SU-DHL-6 (cell line): ENCODE measurements at regions not wholly inside any gene's neighbourhood (a gene's known extent, or its start where the extent isn't known, plus 50 kb on each side); places are given as distances from the start of the nearest gene placed in this dataset.

Experiments
- CTCF ChIP-seq: fragments of 200-600 bp; sonication (generic); IDR thresholded peaks from one replicate; pipeline ENCODE4 v1.5.1; 2017; ENCODE audit warnings: antibody characterized with exemption, mild to moderate bottlenecking, low read length, moderate library complexity; ENCODE audit not compliant: insufficient read depth, poor library complexity, severe bottlenecking
- EZH2phosphoT487 ChIP-seq: fragments of 200-600 bp; sonication (generic), shearing (Covaris generic); conservative IDR thresholded peaks from 2 replicates; pipeline ENCODE4 v1.6.1; 2018; ENCODE audit warnings: mild to moderate bottlenecking, antibody characterized with exemption, low read length, moderate library complexity, mixed read lengths

DNA sequence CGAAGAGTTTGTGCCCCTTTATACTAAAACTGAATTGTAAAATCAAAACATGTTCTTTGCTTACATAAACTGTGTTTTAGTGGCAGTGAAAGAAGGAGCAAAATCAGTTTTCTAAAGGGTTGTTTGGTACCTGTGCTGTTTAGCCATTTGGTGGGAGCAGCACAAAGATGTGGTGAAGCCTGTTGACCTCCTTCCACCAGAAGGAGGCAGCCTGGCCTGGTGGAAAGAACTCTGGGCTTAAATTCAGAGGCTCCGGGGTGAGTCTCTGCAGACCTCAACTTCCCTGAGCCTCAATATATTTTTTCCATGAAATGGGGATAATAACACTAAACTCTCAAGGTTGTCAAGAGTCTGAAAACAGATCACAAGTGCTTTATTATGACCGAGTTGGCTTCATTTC, 502.5 kb downstream of the VRK1 start:
- no peak for TF ChIP-seq CTCF
- no peak for TF ChIP-seq EZH2phosphoT487
